Neural progenitor cell (in vitro differentiated cells): ENCODE measurements at regions not wholly inside any gene's neighbourhood (a gene's known extent, or its start where the extent isn't known, plus 50 kb on each side); places are given as distances from the start of the nearest gene placed in this dataset.

Experiments
- DNase-seq: peaks from one replicate; pipeline ENCODE4 v3.0.0-alpha.2; 2016; ENCODE audit warnings: low spot score
- H2AFZ ChIP-seq: fragments of 200-600 bp; sonication (generic); replicated peaks from 2 replicates; pipeline ENCODE4 v1.6.1; 2016; ENCODE audit warnings: antibody characterized with exemption
- H3F3A ChIP-seq: fragments of 200-600 bp; sonication (generic); 2 replicates; pipeline ENCODE4 v1.6.1; 2016; ENCODE audit warnings: antibody characterized with exemption, low read depth
- H3K27ac ChIP-seq: fragments of 200-600 bp; sonication (generic); 2 replicates; pipeline ENCODE4 v1.5.1; 2016; ENCODE audit warnings: mild to moderate bottlenecking
- H3K27me3 ChIP-seq: fragments of 200-600 bp; sonication (generic); 2 replicates; pipeline ENCODE4 v1.6.1; 2016; ENCODE audit warnings: mild to moderate bottlenecking, moderate library complexity
- H3K36me3 ChIP-seq: fragments of 200-600 bp; sonication (generic); 2 replicates; pipeline ENCODE4 v1.5.1; 2016
- H3K4me1 ChIP-seq: fragments of 200-600 bp; sonication (generic); 2 replicates; pipeline ENCODE4 v1.6.1; 2016; ENCODE audit warnings: mixed run types
- H3K4me2 ChIP-seq: fragments of 200-600 bp; sonication (generic); 2 replicates; pipeline ENCODE4 v1.6.1; 2016
- H3K4me3 ChIP-seq: fragments of 200-600 bp; sonication (generic); 2 replicates; pipeline ENCODE4 v1.5.1; 2016
- H3K79me2 ChIP-seq: fragments of 200-600 bp; sonication (generic); 2 replicates; pipeline ENCODE4 v1.6.1; 2016; ENCODE audit warnings: low read depth
- H3K9ac ChIP-seq: fragments of 200-600 bp; sonication (generic); 2 replicates; pipeline ENCODE4 v1.6.1; 2016
- H3K9me3 ChIP-seq: fragments of 200-600 bp; sonication (generic); 2 replicates; pipeline ENCODE4 v1.5.1; 2016; ENCODE audit warnings: low read depth
- H4K20me1 ChIP-seq: fragments of 200-600 bp; sonication (generic); 2 replicates; pipeline ENCODE4 v1.6.1; 2016; ENCODE audit warnings: low read depth
- H3K27ac Mint-ChIP-seq: 3 replicates; pipeline ENCODE4 v1.8.0; 2021; ENCODE audit warnings: mixed read lengths
- H3K27me3 Mint-ChIP-seq: 2 replicates; pipeline ENCODE4 v1.8.0; 2022; ENCODE audit warnings: low read depth, mild to moderate bottlenecking, inconsistent platforms, moderate library complexity, mixed read lengths; ENCODE audit not compliant: insufficient read depth
- H3K36me3 Mint-ChIP-seq: 3 replicates; pipeline ENCODE4 v1.8.0; 2021; ENCODE audit warnings: mixed read lengths
- H3K4me1 Mint-ChIP-seq: 3 replicates; pipeline ENCODE4 v1.8.0; 2021; ENCODE audit warnings: mixed read lengths
- H3K4me3 Mint-ChIP-seq: 3 replicates; pipeline ENCODE4 v1.8.0; 2021; ENCODE audit warnings: mild to moderate bottlenecking, moderate library complexity, mixed read lengths
- H3K9me3 Mint-ChIP-seq: 3 replicates; pipeline ENCODE4 v1.8.0; 2020; ENCODE audit warnings: mixed read lengths
- EZH2 ChIP-seq: fragments of 200-600 bp; sonication (generic); IDR thresholded peaks from 2 replicates; pipeline ENCODE4 v1.6.1; 2017; ENCODE audit warnings: antibody characterized with exemption, mild to moderate bottlenecking, moderate library complexity
- EZH2phosphoT487 ChIP-seq: fragments of 200-600 bp; sonication (generic); IDR thresholded peaks from 2 replicates; pipeline ENCODE4 v1.6.1; 2017; ENCODE audit warnings: antibody characterized with exemption
- TF ChIP-seq, protein P1 (sequence below): fragments of 200-600 bp; sonication (generic); IDR thresholded peaks from 2 replicates; pipeline ENCODE4 v1.5.1; 2017; ENCODE audit warnings: antibody characterized with exemption, mild to moderate bottlenecking

DNA sequence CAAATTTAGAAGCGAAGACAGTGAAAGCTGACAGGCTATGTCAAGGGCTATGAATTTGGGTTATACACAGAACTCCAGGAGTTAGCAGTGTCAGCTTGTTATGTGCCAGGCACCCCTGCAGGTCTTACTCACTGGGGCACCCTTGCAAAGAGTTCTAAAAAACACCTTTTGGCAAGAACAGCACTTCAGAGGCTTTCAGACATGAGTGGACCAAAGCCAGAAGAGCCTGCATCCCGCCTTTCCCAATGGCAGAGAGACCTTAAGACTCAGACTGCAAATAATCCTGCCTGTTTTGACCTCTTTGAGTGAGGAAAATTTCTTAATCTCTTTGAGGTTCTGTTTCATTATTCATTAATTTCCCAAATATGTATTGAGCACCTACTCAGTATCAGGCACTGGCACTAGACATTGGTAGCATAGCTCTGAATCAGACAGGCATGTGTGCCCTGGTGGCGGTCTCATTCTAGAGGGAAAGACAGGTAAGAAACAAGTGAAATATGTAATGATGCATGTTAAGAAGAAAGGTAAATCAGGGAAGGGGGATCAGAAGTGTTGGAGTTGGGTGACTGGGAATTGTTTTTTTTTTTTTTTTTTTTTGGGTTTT, 280.0 kb downstream of the KBTBD8 start:
- Histone ChIP-seq H2AFZ (no peak overlapping the region), H3K9me3 (no peaks in the 10 kb centered on the region), H3K9ac (no peak overlapping the region), H3K79me2 (no peaks in the 10 kb centered on the region), H3K27ac (no peak overlapping the region), H3K4me2 (no peak overlapping the region), H3F3A (no peaks in the 10 kb centered on the region), H3K36me3 (no peaks in the 10 kb centered on the region), H3K4me1 (no peaks in the 10 kb centered on the region), H4K20me1 (no peaks in the 10 kb centered on the region), H3K27me3 (no peaks in the 10 kb centered on the region), H3K4me3 (no peak overlapping the region)
- peaks cover 1% of the 10 kb centered on the region for H3K27me3 Mint-ChIP-seq
- no peaks in the 10 kb centered on the region for H3K36me3 Mint-ChIP-seq
- TF ChIP-seq EZH2phosphoT487, result no peak
- no peak for TF ChIP-seq EZH2
- TF ChIP-seq, protein P1, sequence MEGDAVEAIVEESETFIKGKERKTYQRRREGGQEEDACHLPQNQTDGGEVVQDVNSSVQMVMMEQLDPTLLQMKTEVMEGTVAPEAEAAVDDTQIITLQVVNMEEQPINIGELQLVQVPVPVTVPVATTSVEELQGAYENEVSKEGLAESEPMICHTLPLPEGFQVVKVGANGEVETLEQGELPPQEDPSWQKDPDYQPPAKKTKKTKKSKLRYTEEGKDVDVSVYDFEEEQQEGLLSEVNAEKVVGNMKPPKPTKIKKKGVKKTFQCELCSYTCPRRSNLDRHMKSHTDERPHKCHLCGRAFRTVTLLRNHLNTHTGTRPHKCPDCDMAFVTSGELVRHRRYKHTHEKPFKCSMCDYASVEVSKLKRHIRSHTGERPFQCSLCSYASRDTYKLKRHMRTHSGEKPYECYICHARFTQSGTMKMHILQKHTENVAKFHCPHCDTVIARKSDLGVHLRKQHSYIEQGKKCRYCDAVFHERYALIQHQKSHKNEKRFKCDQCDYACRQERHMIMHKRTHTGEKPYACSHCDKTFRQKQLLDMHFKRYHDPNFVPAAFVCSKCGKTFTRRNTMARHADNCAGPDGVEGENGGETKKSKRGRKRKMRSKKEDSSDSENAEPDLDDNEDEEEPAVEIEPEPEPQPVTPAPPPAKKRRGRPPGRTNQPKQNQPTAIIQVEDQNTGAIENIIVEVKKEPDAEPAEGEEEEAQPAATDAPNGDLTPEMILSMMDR, result no peak
- no peaks in the 10 kb centered on the region for H3K4me1 Mint-ChIP-seq
- no peak for DNase-seq
- peaks cover 3% of the 10 kb centered on the region for H3K9me3 Mint-ChIP-seq
- H3K4me3 Mint-ChIP-seq, result no peak overlapping the region
- no peak overlapping the region for H3K27ac Mint-ChIP-seq

DNA sequence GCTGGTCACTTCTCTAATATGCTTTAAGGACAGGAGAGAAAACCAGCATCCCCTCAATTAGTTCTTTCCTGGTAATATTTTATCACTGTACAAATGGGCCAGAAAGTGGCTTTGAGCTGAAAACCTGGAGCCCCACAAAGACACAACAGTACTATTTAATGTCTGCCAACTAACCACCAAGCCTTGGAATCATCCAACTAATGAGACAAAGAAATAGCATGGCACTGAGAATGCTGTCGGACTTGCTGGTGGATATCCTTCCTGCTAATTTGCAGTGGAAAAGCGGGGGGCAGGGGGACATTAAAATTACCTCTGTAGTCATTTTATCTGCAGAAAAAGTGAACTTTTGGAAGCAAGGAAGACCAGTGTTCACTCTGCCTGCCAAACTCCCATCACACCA, 288.5 kb downstream of the KBTBD8 start:
- H3F3A ChIP-seq, result no peaks in the 10 kb centered on the region
- no peaks in the 10 kb centered on the region for H3K9me3 ChIP-seq
- no peak overlapping the region for H3K9ac ChIP-seq
- H3K79me2 ChIP-seq, result no peaks in the 10 kb centered on the region
- Mint-ChIP-seq H3K9me3 (no peaks in the 10 kb centered on the region), H3K27me3 (peaks cover 4% of the 10 kb centered on the region), H3K27ac (no peak overlapping the region), H3K36me3 (no peaks in the 10 kb centered on the region), H3K4me3 (no peak overlapping the region), H3K4me1 (no peaks in the 10 kb centered on the region)
- no peak overlapping the region for H3K4me3 ChIP-seq
- no peaks in the 10 kb centered on the region for H4K20me1 ChIP-seq
- no peak overlapping the region for H2AFZ ChIP-seq
- no peaks in the 10 kb centered on the region for H3K36me3 ChIP-seq
- H3K4me1 ChIP-seq, result no peaks in the 10 kb centered on the region
- TF ChIP-seq EZH2 (no peak), EZH2phosphoT487 (no peak)
- TF ChIP-seq, protein P1, result no peak
- no peak overlapping the region for H3K4me2 ChIP-seq
- no peak for DNase-seq
- H3K27ac ChIP-seq, result no peak overlapping the region
- no peaks in the 10 kb centered on the region for H3K27me3 ChIP-seq

DNA sequence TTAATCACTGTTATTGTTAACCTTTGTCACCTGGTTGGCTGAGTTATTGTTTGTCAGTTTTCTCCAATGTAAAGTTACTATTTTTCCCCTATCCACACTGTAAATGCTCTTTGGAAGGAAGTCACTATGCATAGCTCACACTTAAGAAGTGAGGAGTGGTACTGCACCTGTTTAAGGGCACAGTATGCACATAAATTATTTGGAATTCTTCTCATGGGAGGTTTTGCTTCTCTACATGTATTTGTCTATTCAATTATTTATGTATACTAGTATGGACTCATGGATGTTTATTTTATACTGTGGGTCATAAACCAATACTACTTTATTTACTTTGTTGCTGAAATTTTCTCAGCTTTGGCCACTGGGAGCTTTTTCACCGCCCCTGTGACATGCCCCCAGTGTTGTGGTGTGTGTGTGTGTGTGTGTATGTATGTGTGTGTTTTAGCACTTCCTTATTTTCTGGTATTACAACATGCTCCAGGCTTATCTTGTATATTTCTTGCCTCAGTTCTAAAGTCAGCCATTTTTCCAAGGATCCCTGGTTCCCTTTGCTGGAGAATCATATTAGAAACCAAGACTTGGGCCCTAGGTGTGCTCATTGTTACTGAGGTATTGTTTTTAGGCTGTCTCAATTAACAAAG, 290.5 kb downstream of the KBTBD8 start:
- no peaks in the 10 kb centered on the region for H3K4me1 ChIP-seq
- no peaks in the 10 kb centered on the region for H3K36me3 Mint-ChIP-seq
- no peaks in the 10 kb centered on the region for H3F3A ChIP-seq
- no peak overlapping the region for H3K4me2 ChIP-seq
- no peaks in the 10 kb centered on the region for H3K27me3 ChIP-seq
- H4K20me1 ChIP-seq, result no peaks in the 10 kb centered on the region
- H2AFZ ChIP-seq, result no peak overlapping the region
- no peak overlapping the region for H3K27ac Mint-ChIP-seq
- H3K9ac ChIP-seq, result no peak overlapping the region
- H3K9me3 Mint-ChIP-seq, result no peaks in the 10 kb centered on the region
- TF ChIP-seq EZH2phosphoT487 (no peak), EZH2 (no peak)
- TF ChIP-seq, protein P1, result no peak
- H3K36me3 ChIP-seq, result no peaks in the 10 kb centered on the region
- H3K9me3 ChIP-seq, result no peaks in the 10 kb centered on the region
- H3K79me2 ChIP-seq, result no peaks in the 10 kb centered on the region
- DNase-seq, result no peak
- no peak overlapping the region for H3K4me3 ChIP-seq
- peaks cover 2% of the 10 kb centered on the region for H3K27me3 Mint-ChIP-seq
- H3K4me3 Mint-ChIP-seq, result no peak overlapping the region
- H3K4me1 Mint-ChIP-seq, result no peaks in the 10 kb centered on the region
- no peak overlapping the region for H3K27ac ChIP-seq
